ENCODE measurements at regions not wholly inside any gene's neighbourhood (a gene's known extent, or its start where the extent isn't known, plus 50 kb on each side); places are given as distances from the start of the nearest gene placed in this dataset.
"Not testable (repeated sequence)": the region's sequence is repeated elsewhere in the genome, so short reads cannot be mapped to it uniquely, and the experiment has no call there.

GRCh38 chr7:149595541-149595940 lies 97.9 kb upstream of the ZNF746 start:
- H3K36me3 ChIP-seq (ENCODE audit: control insufficient read depth, insufficient read depth, low read length): peaks cover 19% of the 10 kb centered on the region
- H3K9me3 ChIP-seq (ENCODE audit: control insufficient read depth, low read length): no peaks in the 10 kb centered on the region
- H3K4me1 ChIP-seq (ENCODE audit: control insufficient read depth, insufficient read depth, low read length, poor library complexity, severe bottlenecking): peaks cover 4% of the 10 kb centered on the region
- DNase-seq: no peak
- no peak overlapping the region for H3K27ac ChIP-seq (ENCODE audit: insufficient read depth, low read length, poor library complexity, severe bottlenecking)
- H3K27me3 ChIP-seq (replicated peaks; ENCODE audit: control insufficient read depth, insufficient read depth, low read length, poor library complexity, severe bottlenecking): no peaks in the 10 kb centered on the region
- no peak overlapping the region for H3K4me3 ChIP-seq (ENCODE audit: insufficient read depth, low read depth, low read length, poor library complexity, severe bottlenecking)

GRCh38 chr7:149595078-149595477 lies 97.5 kb upstream of the ZNF746 start:
- H3K4me1 ChIP-seq (ENCODE audit: control insufficient read depth, insufficient read depth, low read length, poor library complexity, severe bottlenecking): peaks cover 4% of the 10 kb centered on the region
- no peaks in the 10 kb centered on the region for H3K27me3 ChIP-seq (replicated peaks; ENCODE audit: control insufficient read depth, insufficient read depth, low read length, poor library complexity, severe bottlenecking)
- H3K9me3 ChIP-seq (ENCODE audit: control insufficient read depth, low read length): no peaks in the 10 kb centered on the region
- H3K4me3 ChIP-seq (ENCODE audit: insufficient read depth, low read depth, low read length, poor library complexity, severe bottlenecking): no peak overlapping the region
- peaks cover 23% of the 10 kb centered on the region for H3K36me3 ChIP-seq (ENCODE audit: control insufficient read depth, insufficient read depth, low read length)
- no peak for DNase-seq
- no peak overlapping the region for H3K27ac ChIP-seq (ENCODE audit: insufficient read depth, low read length, poor library complexity, severe bottlenecking)

- no peak for DNase-seq
- Histone ChIP-seq H3K4me1 (ENCODE audit: control insufficient read depth, insufficient read depth, low read length, poor library complexity, severe bottlenecking) (no peaks in the 10 kb centered on the region), H3K36me3 (ENCODE audit: control insufficient read depth, insufficient read depth, low read length) (peaks cover 39% of the 10 kb centered on the region), H3K27me3 (replicated peaks; ENCODE audit: control insufficient read depth, insufficient read depth, low read length, poor library complexity, severe bottlenecking) (no peaks in the 10 kb centered on the region), H3K4me3 (ENCODE audit: insufficient read depth, low read depth, low read length, poor library complexity, severe bottlenecking) (no peak overlapping the region), H3K9me3 (ENCODE audit: control insufficient read depth, low read length) (no peaks in the 10 kb centered on the region), H3K27ac (ENCODE audit: insufficient read depth, low read length, poor library complexity, severe bottlenecking) (no peak overlapping the region)
These were observed 91.3 kb upstream of the ZNF746 start for GRCh38 chr7:149588930-149589329.

GRCh38 chr7:149586646-149587645 lies 89.3 kb upstream of the ZNF746 start:
- DNase-seq: no peak
- Histone ChIP-seq H3K4me1 (ENCODE audit: control insufficient read depth, insufficient read depth, low read length, poor library complexity, severe bottlenecking) (no peaks in the 10 kb centered on the region), H3K27me3 (replicated peaks; ENCODE audit: control insufficient read depth, insufficient read depth, low read length, poor library complexity, severe bottlenecking) (no peaks in the 10 kb centered on the region), H3K4me3 (ENCODE audit: insufficient read depth, low read depth, low read length, poor library complexity, severe bottlenecking) (no peak overlapping the region), H3K27ac (ENCODE audit: insufficient read depth, low read length, poor library complexity, severe bottlenecking) (no peak overlapping the region), H3K36me3 (ENCODE audit: control insufficient read depth, insufficient read depth, low read length) (peaks cover 40% of the 10 kb centered on the region), H3K9me3 (ENCODE audit: control insufficient read depth, low read length) (no peaks in the 10 kb centered on the region)

- Histone ChIP-seq H3K4me3 (ENCODE audit: insufficient read depth, low read depth, low read length, poor library complexity, severe bottlenecking) (no peak overlapping the region), H3K4me1 (ENCODE audit: control insufficient read depth, insufficient read depth, low read length, poor library complexity, severe bottlenecking) (no peaks in the 10 kb centered on the region), H3K9me3 (ENCODE audit: control insufficient read depth, low read length) (no peaks in the 10 kb centered on the region), H3K36me3 (ENCODE audit: control insufficient read depth, insufficient read depth, low read length) (peaks cover 26% of the 10 kb centered on the region), H3K27me3 (replicated peaks; ENCODE audit: control insufficient read depth, insufficient read depth, low read length, poor library complexity, severe bottlenecking) (no peaks in the 10 kb centered on the region), H3K27ac (ENCODE audit: insufficient read depth, low read length, poor library complexity, severe bottlenecking) (no peak overlapping the region)
- DNase-seq: no peak
These were observed 86.9 kb upstream of the ZNF746 start for GRCh38 chr7:149584530-149584929.

- DNase-seq: no peak
- no peaks in the 10 kb centered on the region for H3K27me3 ChIP-seq (replicated peaks; ENCODE audit: control insufficient read depth, insufficient read depth, low read length, poor library complexity, severe bottlenecking)
- peaks cover 21% of the 10 kb centered on the region for H3K36me3 ChIP-seq (ENCODE audit: control insufficient read depth, insufficient read depth, low read length)
- no peak overlapping the region for H3K4me3 ChIP-seq (ENCODE audit: insufficient read depth, low read depth, low read length, poor library complexity, severe bottlenecking)
- no peaks in the 10 kb centered on the region for H3K9me3 ChIP-seq (ENCODE audit: control insufficient read depth, low read length)
- no peaks in the 10 kb centered on the region for H3K4me1 ChIP-seq (ENCODE audit: control insufficient read depth, insufficient read depth, low read length, poor library complexity, severe bottlenecking)
- H3K27ac ChIP-seq (ENCODE audit: insufficient read depth, low read length, poor library complexity, severe bottlenecking): no peak overlapping the region
These were observed 86.4 kb upstream of the ZNF746 start for GRCh38 chr7:149584009-149584408.

- H3K27me3 ChIP-seq (replicated peaks; ENCODE audit: control insufficient read depth, insufficient read depth, low read length, poor library complexity, severe bottlenecking): no peaks in the 10 kb centered on the region
- DNase-seq: no peak
- no peaks in the 10 kb centered on the region for H3K9me3 ChIP-seq (ENCODE audit: control insufficient read depth, low read length)
- H3K4me1 ChIP-seq (ENCODE audit: control insufficient read depth, insufficient read depth, low read length, poor library complexity, severe bottlenecking): no peaks in the 10 kb centered on the region
- no peak overlapping the region for H3K27ac ChIP-seq (ENCODE audit: insufficient read depth, low read length, poor library complexity, severe bottlenecking)
- H3K4me3 ChIP-seq (ENCODE audit: insufficient read depth, low read depth, low read length, poor library complexity, severe bottlenecking): no peak overlapping the region
- H3K36me3 ChIP-seq (ENCODE audit: control insufficient read depth, insufficient read depth, low read length): peaks cover 14% of the 10 kb centered on the region
These were observed 82.7 kb upstream of the ZNF746 start for GRCh38 chr7:149580328-149580727.

GRCh38 chr7:149579365-149579764 lies 81.8 kb upstream of the ZNF746 start:
- H3K27me3 ChIP-seq (replicated peaks; ENCODE audit: control insufficient read depth, insufficient read depth, low read length, poor library complexity, severe bottlenecking); H3K4me3 ChIP-seq (ENCODE audit: insufficient read depth, low read depth, low read length, poor library complexity, severe bottlenecking); H3K4me1 ChIP-seq (ENCODE audit: control insufficient read depth, insufficient read depth, low read length, poor library complexity, severe bottlenecking); H3K9me3 ChIP-seq (ENCODE audit: control insufficient read depth, low read length); DNase-seq; H3K27ac ChIP-seq (ENCODE audit: insufficient read depth, low read length, poor library complexity, severe bottlenecking): not testable (repeated sequence)
- H3K36me3 ChIP-seq (ENCODE audit: control insufficient read depth, insufficient read depth, low read length): peaks cover 13% of the 10 kb centered on the region

GRCh38 chr7:149574428-149574827 lies 76.8 kb upstream of the ZNF746 start:
- not testable (repeated sequence) for H3K4me3 ChIP-seq (ENCODE audit: insufficient read depth, low read depth, low read length, poor library complexity, severe bottlenecking); H3K27me3 ChIP-seq (replicated peaks; ENCODE audit: control insufficient read depth, insufficient read depth, low read length, poor library complexity, severe bottlenecking); H3K36me3 ChIP-seq (ENCODE audit: control insufficient read depth, insufficient read depth, low read length); H3K27ac ChIP-seq (ENCODE audit: insufficient read depth, low read length, poor library complexity, severe bottlenecking); H3K9me3 ChIP-seq (ENCODE audit: control insufficient read depth, low read length); DNase-seq; H3K4me1 ChIP-seq (ENCODE audit: control insufficient read depth, insufficient read depth, low read length, poor library complexity, severe bottlenecking)

- peaks cover 8% of the 10 kb centered on the region for H3K36me3 ChIP-seq (ENCODE audit: control insufficient read depth, insufficient read depth, low read length)
- no peak overlapping the region for H3K27ac ChIP-seq (ENCODE audit: insufficient read depth, low read length, poor library complexity, severe bottlenecking)
- H3K4me1 ChIP-seq (ENCODE audit: control insufficient read depth, insufficient read depth, low read length, poor library complexity, severe bottlenecking): no peaks in the 10 kb centered on the region
- H3K9me3 ChIP-seq (ENCODE audit: control insufficient read depth, low read length): peaks cover 11% of the 10 kb centered on the region
- no peaks in the 10 kb centered on the region for H3K27me3 ChIP-seq (replicated peaks; ENCODE audit: control insufficient read depth, insufficient read depth, low read length, poor library complexity, severe bottlenecking)
- no peak for DNase-seq
- H3K4me3 ChIP-seq (ENCODE audit: insufficient read depth, low read depth, low read length, poor library complexity, severe bottlenecking): no peak overlapping the region
These were observed 75.9 kb upstream of the ZNF746 start for GRCh38 chr7:149573519-149573918.
